Activated CD4-positive, alpha-beta T cell treated with anti-CD3 and anti-CD28 coated beads, Interleukin-2, amount 50 U/mL, for 4 hours (primary cell): ENCODE measurements at regions not wholly inside any gene's neighbourhood (a gene's known extent, or its start where the extent isn't known, plus 50 kb on each side); places are given as distances from the start of the nearest gene placed in this dataset.

Source experiments
- DNase-seq, 2 experiments: peaks; one replicate each; pipeline ENCODE4 v3.0.0-alpha.2; 2020

GRCh38 chr2:9758741-9759140, 84.5 kb upstream of the TAF1B start:
- DNase-seq, result no peak

- no peak for DNase-seq
These were observed 83.0 kb upstream of the TAF1B start for GRCh38 chr2:9760069-9760901.

- DNase-seq, result no peak
These were observed 82.4 kb upstream of the TAF1B start for GRCh38 chr2:9760902-9761228.

GRCh38 chr2:9761577-9761976, 81.7 kb upstream of the TAF1B start:
- no peak for DNase-seq

- DNase-seq, result no peak
These were observed 81.1 kb upstream of the TAF1B start for GRCh38 chr2:9762164-9762563.

- DNase-seq, result no peak
These were observed 80.3 kb upstream of the TAF1B start for GRCh38 chr2:9762941-9763340.

GRCh38 chr2:9763356-9764152, 79.7 kb upstream of the TAF1B start:
- peak in 1 of 2 experiments; percentile 26 for DNase-seq

GRCh38 chr2:9764153-9764778, 79.0 kb upstream of the TAF1B start:
- DNase-seq, result no peak

GRCh38 chr2:9765611-9766531, 77.4 kb upstream of the TAF1B start:
- DNase-seq, result no peak

- DNase-seq, result no peak
These were observed 75.5 kb upstream of the TAF1B start for GRCh38 chr2:9767656-9768281.

GRCh38 chr2:9768388-9768787, 74.9 kb upstream of the TAF1B start:
- no peak for DNase-seq

GRCh38 chr2:9769171-9770005, 73.9 kb upstream of the TAF1B start:
- DNase-seq, result peak; percentile 24 to 41

GRCh38 chr2:9770006-9770307, 73.3 kb upstream of the TAF1B start:
- no peak for DNase-seq

GRCh38 chr2:9770308-9771100, 72.8 kb upstream of the TAF1B start:
- DNase-seq, result peak; percentile 51 to 59

GRCh38 chr2:9771101-9771449, 72.2 kb upstream of the TAF1B start:
- no peak for DNase-seq

GRCh38 chr2:9771481-9772017, 71.7 kb upstream of the TAF1B start:
- DNase-seq, result no peak

- no peak for DNase-seq
These were observed 71.0 kb upstream of the TAF1B start for GRCh38 chr2:9772035-9772998.

GRCh38 chr2:9772999-9773902, 70.0 kb upstream of the TAF1B start:
- no peak for DNase-seq
